ENCODE measurements at regions not wholly inside any gene's neighbourhood (a gene's known extent, or its start where the extent isn't known, plus 50 kb on each side); places are given as distances from the start of the nearest gene placed in this dataset.
A peak's percentile ranks its signal among the peaks of the same experiment; 100 is the strongest.
"Not testable (repeated sequence)": the region's sequence is repeated elsewhere in the genome, so short reads cannot be mapped to it uniquely, and the experiment has no call there.

DNA sequence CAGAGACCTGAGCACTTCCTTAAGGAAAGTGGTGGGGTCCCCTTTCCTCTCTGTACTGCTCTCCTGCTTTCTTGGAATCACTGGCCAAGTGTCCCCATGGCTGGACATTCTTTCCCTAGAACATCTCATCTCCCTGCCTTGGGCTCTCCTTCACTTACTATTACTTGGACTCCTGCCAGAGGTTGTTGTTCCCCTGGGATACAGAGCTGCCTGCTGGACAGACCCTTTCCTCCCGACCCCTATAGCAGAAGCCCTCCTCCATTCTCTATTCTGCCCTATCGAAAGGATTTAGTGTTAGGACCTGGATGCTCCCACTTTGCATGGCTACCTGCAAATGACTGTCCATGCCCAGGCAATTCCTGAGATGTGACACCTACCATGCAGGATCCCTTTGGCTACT lies 164.3 kb upstream of the PODXL start:
- no peak for DNase-seq

DNA sequence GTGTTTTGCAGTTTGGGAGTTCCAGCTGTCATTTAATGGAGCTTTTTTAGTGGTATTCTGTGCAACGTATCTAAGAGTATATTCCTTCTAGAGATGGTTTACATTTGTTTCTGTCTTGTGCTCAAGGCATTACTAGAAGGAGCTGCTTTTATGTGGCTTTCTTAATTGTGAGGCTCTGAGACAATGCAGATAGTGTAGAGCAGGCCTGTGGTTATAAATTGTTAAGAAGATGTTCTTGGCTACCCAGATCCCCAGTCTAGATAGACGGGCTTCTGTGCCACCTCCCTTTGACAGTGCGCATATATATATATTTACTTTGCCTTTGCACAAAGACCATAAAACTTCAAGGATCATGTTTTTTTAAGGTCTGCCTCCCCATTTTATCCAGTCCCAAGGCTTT lies 160.8 kb upstream of the PODXL start:
- DNase-seq: no peak

DNA sequence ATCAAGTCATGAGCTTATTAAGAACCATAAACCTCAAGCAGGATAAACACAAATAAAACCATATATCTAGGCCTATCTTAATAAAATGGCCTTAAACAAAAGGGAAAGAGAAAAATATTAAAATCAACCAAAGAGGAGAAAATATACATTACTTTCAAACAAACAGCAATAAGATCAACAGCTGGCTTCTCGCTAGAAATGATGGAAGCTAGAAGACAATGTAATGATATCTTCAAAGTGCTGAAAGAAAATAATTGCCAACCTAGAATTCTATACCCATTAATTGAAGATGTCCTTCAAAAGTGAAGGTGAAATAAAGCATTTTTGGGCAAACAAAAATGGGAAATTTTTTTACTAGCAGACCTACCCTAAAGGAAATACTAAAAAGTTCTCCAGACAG lies 142.9 kb upstream of the PODXL start:
- no peak for DNase-seq

DNA sequence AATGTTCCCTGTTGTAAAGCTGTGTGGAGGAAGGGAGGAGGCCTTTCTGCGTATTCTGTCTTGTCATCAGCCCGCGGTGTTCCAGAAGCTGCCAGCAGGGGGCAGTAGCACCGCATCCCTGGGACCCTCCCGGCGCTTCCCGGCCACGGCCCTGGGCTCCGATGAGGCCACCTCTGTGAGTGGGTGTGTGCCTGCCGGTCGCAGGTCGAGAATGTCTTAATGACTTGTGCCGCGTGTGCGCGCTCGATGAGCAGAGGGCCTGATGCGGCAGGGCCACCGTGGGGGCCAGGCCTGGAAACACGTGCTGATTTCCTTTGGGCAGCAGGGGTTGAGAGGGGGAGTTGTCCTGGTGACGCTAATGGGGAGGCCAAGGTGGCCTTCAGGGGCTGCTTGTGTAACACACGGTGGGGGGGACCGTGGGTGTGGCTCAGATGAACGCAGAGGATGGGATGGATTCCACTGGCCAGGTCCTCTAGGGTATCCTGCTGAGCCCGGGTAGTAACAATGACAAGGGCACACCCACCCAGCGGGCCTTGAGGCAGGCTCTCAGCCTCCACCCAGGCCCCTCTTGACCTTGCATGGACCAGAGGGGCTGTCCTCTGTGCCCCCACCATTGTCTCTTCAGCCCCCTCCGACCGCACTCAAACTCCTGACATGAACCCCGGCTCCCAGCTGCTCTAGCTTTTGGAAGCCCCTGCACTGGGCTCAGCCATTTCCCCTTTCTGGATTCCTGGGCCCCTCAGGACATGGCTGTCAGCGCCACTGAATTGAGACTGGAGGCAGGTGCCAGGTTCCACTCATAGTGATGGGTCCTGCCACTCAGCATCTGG lies 135.9 kb upstream of the PODXL start:
- DNase-seq: peak; percentile 76

DNA sequence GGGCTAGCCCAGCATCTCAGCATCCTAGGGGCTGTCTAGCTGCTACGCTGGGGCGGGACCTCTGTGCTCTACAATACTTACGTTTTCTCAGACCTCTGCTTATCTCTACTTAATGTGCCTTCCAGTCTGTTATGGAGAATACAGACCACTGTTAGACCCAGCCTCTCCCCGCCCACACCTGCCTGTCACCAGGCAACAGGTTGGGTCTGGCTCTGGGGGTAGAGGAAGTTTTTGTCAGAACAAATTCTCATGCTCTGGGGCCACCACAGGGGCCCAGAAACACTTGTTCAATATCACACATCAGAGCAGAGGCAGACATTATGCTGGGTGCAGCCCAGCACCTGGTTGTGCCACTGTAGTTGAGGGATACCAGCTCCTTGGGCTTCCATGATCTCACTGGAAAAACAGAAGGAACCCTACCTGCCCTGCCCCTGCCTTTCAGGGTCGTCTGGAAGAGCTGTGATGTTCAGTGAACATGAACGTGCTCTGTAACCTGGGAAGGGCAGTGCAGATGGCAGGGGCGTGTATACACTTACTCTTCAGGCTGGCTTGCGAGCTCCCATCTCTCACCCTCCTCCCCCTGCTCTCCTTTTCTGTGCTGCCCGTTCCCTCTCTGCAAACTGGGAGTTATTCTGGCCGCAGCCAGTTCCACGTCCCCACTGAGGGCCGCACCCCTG lies 135.2 kb upstream of the PODXL start:
- no peak for DNase-seq

DNA sequence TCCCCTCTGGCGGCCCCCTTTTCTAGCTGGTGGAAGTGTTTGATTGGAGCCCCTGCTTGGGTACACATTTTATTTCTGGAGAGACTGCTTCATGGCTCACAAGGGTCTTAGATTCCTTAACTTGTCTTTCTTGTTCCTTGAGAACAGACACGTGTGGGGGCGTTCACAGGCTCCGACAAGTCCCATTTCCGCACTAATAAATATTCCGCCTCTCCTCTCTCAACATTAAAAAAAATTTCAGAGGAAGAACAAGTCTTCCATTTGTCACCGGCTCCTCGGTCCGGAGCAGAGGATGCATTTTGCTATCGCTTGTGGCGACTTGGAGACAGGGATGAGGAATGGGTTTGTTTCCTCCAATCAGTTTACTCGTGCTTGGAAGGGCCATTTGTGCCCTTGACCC lies 134.0 kb upstream of the PODXL start:
- no peak for DNase-seq

DNA sequence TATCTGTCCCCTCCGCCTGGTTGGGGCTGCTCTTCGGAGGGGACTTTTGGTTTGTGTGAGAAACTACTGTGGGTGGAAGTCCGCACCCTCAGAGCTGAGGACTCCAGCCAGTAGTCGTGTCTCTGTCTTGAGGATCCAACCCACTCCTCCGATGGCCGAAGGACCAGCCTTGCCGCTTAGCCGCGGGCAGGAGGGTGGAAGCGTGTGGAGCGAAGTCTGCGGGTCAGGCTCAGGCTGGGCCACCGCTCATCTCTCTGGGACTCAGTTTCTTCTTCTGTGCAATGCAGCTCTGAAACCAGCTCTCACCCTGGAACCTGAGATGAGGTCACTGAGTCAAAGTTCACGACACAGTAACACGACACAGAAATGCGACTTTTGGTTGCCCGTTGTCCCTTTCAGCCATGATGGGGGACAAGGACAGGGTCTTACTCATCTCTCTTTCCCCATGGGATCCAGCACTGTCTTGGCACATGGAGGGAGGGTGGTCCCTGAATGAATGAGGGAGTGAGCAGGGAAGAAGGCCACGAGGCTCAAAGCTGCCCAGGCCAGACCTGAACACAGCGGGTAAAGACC lies 133.3 kb upstream of the PODXL start:
- no peak for DNase-seq

DNA sequence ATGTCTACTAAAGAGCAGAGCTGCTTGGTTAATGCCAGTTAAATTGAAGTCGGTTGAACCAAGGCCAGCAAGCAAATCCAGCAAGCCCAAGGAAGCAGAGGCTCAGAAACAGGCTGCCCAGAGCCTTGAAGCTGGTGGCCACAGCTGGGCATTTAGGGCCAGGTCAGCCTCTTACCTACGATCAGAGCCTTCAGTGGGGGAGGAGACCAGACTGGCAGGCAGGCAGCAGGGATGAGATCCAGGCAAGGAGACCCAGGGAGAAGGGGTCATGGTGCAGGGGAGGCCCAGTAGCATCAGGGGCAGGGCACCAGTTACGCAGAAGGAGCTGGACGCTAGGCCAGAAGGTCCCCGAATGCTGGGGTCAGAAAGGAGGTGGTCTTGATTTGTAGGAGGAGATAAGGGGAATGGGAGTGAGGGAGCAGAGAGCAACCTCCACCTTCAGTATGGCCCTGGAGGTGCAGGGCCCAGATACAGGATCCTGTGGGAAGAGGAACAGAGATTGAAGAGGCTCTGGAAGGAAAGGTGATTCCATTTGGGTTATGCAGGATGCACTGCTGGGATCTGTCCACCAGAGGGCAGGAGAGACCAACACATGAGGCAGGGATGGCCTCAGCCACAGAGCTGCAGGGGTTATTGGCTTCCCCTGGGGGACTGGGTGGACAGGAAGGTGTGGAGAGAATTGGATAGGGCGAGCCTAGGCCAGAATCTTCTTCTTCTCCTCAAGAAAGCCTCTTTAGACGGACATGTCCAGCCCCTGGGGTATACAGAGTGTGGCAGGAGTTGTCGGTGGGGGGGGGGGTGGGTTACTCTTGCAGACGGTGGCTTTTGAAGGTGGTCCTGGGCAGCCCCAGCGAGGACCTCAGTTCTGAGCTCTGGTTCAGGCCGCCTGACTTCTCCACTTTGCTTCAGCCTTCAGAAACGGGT lies 132.6 kb upstream of the PODXL start:
- DNase-seq: peak; percentile 83

DNA sequence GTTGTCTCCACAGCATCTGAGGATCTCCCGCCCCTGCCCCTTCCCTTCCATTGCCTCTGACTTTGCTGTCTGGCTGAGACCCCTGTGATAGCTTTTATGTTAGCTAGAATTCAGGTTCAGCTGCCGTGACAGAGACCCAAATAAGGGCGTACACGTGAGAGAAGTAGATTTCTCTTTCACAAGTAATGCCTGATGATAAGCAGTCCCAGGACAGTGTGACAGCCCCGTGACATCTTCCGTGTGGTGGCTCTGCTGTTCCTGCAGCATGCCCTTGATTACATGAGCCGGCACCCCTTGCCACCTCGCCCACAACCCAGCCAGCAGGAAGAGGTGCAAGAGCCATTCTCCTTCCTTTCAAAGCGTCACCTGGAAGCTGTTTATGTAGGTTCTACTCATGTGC lies 130.9 kb upstream of the PODXL start:
- no peak for DNase-seq

DNA sequence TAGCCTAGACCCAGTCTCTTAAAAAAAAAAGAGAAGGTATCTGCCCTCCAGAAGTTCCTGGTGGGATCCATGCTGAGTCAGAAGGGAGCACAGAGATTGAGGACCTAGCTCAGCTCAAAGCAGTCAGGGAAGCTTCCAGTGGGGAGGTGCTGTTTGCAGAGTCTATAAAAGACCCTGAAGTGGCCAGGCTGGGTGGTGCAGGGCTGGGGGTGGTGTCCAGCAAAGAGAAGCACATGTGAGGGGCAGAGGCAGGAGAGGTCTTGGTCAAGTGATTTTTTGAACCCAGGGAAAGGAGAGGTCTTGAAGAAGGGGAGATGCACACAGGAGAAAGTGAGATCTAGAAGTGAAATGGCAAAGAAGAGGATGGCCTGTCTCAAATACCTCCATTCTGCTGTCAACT lies 130.4 kb upstream of the PODXL start:
- DNase-seq: no peak

DNA sequence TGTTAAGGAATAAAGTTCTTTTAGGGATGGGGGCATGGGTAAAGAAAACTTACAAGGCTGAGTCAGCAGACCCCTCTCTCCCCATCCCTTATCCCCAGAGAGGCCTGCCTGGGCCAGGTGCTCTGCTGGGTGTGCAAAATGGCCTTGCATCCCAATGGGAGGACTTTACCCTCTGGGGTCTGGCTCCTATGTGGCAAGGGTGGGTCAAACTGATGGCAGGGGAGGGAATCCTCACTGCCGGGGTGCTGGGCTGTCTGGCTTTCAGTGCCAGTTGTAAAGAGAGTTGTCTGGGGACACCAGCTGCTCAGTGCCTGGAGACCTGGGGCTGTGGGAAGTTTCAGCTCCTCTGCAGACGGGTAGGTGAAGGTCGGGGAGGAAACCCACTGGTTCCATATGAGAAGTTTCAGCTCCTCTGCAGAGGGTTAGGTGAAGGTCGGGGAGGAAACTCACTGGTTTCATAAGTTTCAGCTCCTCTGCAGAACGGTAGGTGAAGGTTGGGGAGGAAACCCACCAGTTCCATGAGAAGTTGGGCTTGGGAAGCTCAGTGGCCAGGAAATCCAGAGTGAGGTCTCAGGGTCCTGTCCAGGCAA lies 127.2 kb upstream of the PODXL start:
- no peak for DNase-seq

DNA sequence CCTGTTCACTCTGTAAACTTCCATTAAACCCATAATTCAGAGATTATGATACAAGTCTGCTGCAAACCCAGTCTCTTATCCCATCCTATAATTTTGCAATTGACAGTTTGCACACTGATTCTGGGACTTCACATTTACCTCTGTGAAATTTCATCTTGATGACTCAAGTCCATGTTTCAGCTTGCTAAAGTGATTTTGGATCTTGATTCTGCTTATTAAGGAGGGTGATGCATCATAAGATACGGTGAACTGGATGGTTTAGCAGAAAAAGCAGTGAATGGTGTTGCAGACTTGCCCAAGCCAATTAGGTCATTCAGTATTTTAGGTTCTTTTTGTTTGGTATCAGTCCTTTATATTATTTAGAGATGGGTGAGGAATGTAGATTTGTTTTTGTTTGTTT lies 125.5 kb upstream of the PODXL start:
- DNase-seq: no peak

DNA sequence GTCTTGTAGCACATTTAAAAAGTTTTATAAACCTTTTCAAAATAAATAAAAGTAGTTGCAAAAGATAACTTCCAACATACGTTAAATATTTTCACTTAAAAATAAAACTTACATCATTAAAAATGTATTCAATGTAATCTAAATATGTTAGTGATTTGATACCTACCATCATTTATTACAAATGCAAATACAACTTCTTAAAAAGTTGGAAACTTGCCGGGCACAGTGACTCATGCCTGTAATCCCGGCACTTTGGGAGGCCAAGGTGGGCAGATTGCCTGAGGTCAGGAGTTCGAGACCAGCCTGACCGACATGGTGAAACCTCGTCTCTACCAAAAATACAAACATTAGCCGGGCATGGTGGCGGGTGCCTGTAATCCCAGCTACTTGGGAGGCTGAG lies 122.6 kb upstream of the PODXL start:
- not testable (repeated sequence) for DNase-seq

DNA sequence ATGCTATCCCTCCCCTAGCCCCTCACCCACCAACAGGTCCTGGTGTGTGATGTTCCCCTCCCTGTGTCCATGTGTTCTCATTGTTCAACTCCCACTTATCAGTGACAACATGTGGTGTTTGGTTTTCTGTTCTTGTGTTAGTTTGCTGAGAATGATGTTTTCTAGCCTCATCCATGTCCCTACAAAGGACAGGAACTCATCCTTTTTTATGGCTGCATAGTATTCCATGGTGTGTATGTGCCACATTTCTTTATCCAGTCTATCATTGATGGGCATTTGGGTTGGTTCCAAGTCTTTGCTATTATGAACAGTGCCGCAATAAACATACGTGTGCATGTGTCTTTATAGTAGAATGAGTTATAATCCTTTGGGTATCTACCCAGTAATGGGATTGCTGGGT lies 120.4 kb upstream of the PODXL start:
- DNase-seq: not testable (repeated sequence)

DNA sequence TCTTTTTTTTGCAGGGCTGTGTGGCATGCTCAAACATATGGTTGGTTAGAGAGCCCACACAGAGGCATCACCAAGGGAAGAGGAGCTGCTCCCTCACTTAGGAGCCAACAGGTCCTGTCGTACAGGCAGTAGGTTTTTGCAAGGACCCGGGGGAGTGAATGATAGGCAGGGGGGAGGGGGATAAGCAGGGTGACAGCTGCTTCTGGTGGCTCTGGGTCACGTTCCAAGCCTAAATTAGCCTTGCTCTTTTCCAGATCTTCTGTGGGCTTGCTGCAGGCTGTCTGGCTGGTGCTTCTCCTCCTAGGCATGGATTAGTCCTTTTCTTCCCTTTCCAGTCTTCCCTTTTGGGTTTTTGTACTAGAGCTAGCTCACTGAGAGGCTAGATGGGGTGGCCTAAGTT lies 117.7 kb upstream of the PODXL start:
- no peak for DNase-seq

DNA sequence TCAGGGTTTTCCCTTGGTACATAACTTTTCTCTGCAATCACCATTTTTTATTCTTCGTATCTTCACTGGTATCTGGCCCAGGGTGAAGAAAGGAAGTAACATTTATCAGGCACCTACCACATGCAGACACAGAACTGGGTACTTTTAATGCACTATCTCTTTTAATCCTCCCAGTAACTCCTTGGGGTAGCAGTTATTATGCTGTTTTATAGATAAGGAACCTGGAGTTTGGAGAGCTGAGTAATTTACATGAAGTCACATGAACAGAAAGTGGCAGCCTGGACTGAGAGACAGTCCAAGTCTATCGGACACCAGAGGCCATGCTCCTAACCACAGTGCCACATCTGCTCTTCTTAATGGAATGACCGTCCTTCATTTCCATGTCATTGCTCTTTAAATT lies 117.1 kb upstream of the PODXL start:
- DNase-seq: no peak

DNA sequence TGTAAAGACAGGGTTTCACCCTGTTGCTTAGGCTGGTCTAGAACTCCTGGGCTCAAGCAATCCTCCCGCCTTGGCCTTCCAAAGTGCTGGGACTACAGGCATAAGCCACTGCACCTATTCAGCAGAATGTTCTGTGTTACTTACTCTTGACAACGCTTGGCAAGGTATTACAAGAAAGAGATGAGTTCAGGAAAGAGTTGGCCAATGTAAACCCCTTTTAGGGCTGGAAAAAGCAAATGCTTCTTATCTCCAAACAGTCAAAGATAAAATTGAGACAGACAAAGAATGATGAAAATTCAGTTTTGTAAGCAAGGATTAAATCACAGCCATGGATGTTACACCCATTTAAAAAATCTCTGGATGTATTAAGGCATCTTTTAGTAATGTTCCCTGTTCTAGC lies 114.0 kb upstream of the PODXL start:
- DNase-seq: no peak

DNA sequence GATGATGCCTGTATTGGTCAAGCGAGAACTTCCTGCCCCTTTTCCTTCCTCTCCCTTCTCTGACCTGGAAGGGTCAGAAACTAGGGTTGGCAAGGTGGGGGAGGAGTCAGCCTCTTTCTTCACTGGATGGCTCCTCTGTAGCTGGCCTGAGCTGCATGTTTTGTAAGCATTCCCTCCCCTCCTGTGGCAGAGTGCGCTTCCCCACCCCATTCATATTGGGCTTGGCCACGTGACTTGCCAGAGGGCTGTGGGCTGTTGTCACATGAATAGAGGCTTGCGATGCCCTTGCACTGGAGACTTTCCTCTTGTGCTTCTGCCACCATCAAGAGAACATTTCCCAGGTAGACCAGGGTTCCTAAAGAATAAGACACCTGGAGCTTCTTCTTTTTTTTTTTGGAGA lies 111.3 kb upstream of the PODXL start:
- DNase-seq: no peak

DNA sequence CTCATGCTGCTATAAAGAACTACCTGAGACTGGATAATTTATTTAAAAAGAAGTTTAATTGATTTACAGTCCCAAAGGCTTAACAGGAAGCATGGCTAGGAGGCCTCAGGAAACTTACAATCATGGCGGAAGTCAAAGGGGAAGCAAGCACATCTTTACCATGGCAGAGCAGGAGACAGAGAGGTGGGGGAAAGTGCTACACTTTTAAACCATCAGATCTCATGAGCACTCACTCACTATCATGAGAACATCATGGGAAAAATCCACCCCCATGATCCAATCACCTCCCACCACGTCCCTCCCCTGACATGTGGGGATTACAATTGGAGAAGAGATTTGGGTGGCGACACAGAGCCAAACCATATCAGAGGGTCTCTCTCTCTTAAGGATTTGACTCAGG lies 108.6 kb upstream of the PODXL start:
- DNase-seq: no peak

DNA sequence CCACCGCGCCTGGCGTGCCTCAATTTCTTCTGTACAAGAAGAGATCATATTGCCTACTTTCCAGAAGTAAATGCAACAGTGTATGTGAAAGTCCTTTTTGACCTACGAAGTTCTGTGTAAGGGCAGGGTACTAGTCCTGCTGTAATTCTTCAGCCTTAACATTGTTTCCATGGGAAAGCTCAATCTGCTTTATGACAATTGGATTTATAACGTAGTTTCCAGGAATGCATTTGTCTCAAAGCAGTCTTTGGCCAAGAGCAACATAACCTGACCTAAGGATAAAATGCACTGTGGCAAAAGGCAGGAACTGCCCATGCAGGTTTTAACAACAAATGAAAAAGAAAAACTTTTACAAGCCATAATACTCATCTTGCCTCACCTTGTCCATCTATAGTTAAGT lies 108.1 kb upstream of the PODXL start:
- no peak for DNase-seq

DNA sequence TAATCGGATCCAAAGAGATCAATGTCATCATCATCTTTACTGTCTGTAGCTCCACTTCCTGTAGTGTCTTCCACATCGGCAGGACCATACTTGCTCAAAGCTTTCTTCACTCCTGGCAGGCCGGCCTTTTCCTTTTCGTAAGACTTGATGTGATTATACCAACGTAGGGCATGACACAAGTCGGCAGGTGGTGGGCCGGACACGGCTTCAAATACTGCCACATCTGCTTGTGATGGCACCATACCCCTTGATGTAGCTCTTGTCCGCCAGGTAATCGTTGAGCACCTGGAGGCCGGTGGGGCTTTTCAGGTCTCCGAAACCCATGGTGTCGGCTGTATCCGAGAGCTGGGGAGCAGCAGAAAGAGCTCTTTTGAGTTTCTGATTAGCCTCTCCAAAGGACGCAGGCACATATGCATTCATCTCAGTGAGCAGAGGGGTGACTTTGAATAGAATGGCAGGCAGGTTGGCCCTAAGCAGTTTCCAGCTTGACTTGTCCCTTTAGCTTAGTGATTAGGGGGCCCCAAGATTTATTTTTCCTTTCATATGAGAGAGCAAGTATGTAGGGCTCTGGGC lies 106.0 kb upstream of the PODXL start:
- not testable (repeated sequence) for DNase-seq

DNA sequence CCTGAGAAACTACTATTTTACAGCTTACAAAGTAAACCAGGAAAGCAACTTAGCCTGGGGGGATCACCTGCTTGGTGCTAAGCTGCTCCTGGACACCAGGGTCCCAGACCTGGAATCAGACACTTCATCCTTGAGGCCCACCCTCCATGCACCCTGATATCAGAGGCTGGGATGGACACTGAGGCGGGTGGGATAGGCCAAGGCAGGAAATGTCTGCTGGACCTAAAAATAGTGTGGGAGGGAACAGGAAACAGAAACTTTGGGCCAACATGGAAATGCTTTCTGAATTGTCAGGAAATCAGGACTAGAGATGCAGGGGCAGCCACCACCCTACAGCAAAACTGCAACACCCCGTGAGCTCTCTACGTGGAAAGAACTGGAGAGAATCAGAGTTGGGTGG lies 101.5 kb upstream of the PODXL start:
- no peak for DNase-seq
